H9 (cell line): ENCODE measurements at regions not wholly inside any gene's neighbourhood (a gene's known extent, or its start where the extent isn't known, plus 50 kb on each side); places are given as distances from the start of the nearest gene placed in this dataset.
A peak's percentile ranks its signal among the peaks of the same experiment; 100 is the strongest.

ENCODE experiments used
- DNase-seq: peaks from one replicate; pipeline ENCODE4 v3.0.0-alpha.2; 2017
- H2AFZ ChIP-seq: one replicate; pipeline ENCODE4 v1.6.1; 2013; ENCODE audit warnings: mild to moderate bottlenecking, low read length, control low read depth, moderate library complexity
- H2AK5ac ChIP-seq: 2 replicates; pipeline ENCODE4 v1.6.1; 2013; ENCODE audit warnings: low read length, control low read depth, mixed read lengths; ENCODE audit not compliant: insufficient read length
- H2BK120ac ChIP-seq: one replicate; pipeline ENCODE4 v1.6.1; 2013; ENCODE audit warnings: low read depth, mild to moderate bottlenecking, low read length, control low read depth, inconsistent platforms; ENCODE audit not compliant: poor library complexity, severe bottlenecking
- H2BK12ac ChIP-seq: 2 replicates; pipeline ENCODE4 v1.6.1; 2013; ENCODE audit warnings: low read length, control low read depth, mixed read lengths, low read depth; ENCODE audit not compliant: insufficient read length
- H2BK15ac ChIP-seq: 2 replicates; pipeline ENCODE4 v1.6.1; 2013; ENCODE audit warnings: low read depth, low read length, control low read depth
- H2BK20ac ChIP-seq: one replicate; pipeline ENCODE4 v1.6.1; 2013; ENCODE audit warnings: low read depth, mild to moderate bottlenecking, low read length, control low read depth, inconsistent platforms; ENCODE audit not compliant: poor library complexity, severe bottlenecking
- H2BK5ac ChIP-seq: 2 replicates; pipeline ENCODE4 v1.6.1; 2013; ENCODE audit warnings: low read length, control low read depth, mixed read lengths; ENCODE audit not compliant: insufficient read length
- H3K14ac ChIP-seq: 2 replicates; pipeline ENCODE4 v1.6.1; 2013; ENCODE audit warnings: low read length, control low read depth; ENCODE audit not compliant: insufficient read depth
- H3K18ac ChIP-seq: 2 replicates; pipeline ENCODE4 v1.6.1; 2013; ENCODE audit warnings: low read depth, mild to moderate bottlenecking, mixed read lengths, low read length, control low read depth; ENCODE audit not compliant: insufficient read length
- H3K23ac ChIP-seq: 2 replicates; pipeline ENCODE4 v1.6.1; 2013; ENCODE audit warnings: low read length, control low read depth, mixed read lengths, low read depth; ENCODE audit not compliant: insufficient read length
- H3K23me2 ChIP-seq: 2 replicates; pipeline ENCODE4 v1.6.1; 2013; ENCODE audit warnings: low read depth, mild to moderate bottlenecking, mixed read lengths, low read length, control low read depth; ENCODE audit not compliant: insufficient read length, poor library complexity, severe bottlenecking
- H3K27ac ChIP-seq: 2 replicates; pipeline ENCODE4 v1.5.1; 2013; ENCODE audit warnings: low read length, control low read depth, mixed read lengths, low read depth; ENCODE audit not compliant: insufficient read length
- H3K27me3 ChIP-seq: 2 replicates; pipeline ENCODE4 v1.6.1; 2013; ENCODE audit warnings: low read length, control low read depth, inconsistent platforms; ENCODE audit not compliant: insufficient read depth
- H3K4ac ChIP-seq: 2 replicates; pipeline ENCODE4 v1.6.1; 2013; ENCODE audit warnings: low read depth, mild to moderate bottlenecking, control low read depth, inconsistent platforms, low read length, moderate library complexity
- H3K4me1 ChIP-seq: 2 replicates; pipeline ENCODE4 v1.6.1; 2013; ENCODE audit warnings: low read length, control low read depth, inconsistent platforms; ENCODE audit not compliant: insufficient read depth
- H3K4me2 ChIP-seq: 2 replicates; pipeline ENCODE4 v1.6.1; 2013; ENCODE audit warnings: low read length, control low read depth, mixed read lengths; ENCODE audit not compliant: insufficient read length, insufficient read depth
- H3K56ac ChIP-seq: 2 replicates; pipeline ENCODE4 v1.6.1; 2013; ENCODE audit warnings: low read depth, mild to moderate bottlenecking, mixed read lengths, low read length, control low read depth; ENCODE audit not compliant: insufficient read length
- H3K79me1 ChIP-seq: 2 replicates; pipeline ENCODE4 v1.6.1; 2013; ENCODE audit warnings: low read depth, mild to moderate bottlenecking, moderate library complexity, low read length, control low read depth, inconsistent platforms; ENCODE audit not compliant: insufficient read depth, poor library complexity, severe bottlenecking
- H3K79me2 ChIP-seq: 2 replicates; pipeline ENCODE4 v1.6.1; 2013; ENCODE audit warnings: low read length, control low read depth, inconsistent platforms; ENCODE audit not compliant: insufficient read depth
- H3K9ac ChIP-seq: 2 replicates; pipeline ENCODE4 v1.6.1; 2013; ENCODE audit warnings: low read length, control low read depth, mixed read lengths; ENCODE audit not compliant: insufficient read length; ENCODE audit errors: extremely low read depth
- H3K9me3 ChIP-seq: one replicate; pipeline ENCODE4 v1.6.1; 2013; ENCODE audit warnings: low read depth, low read length, inconsistent platforms; ENCODE audit not compliant: control insufficient read depth
- H3T11ph ChIP-seq: one replicate; pipeline ENCODE4 v1.6.1; 2013; ENCODE audit warnings: mild to moderate bottlenecking, low read length, control low read depth, inconsistent platforms
- H4K20me1 ChIP-seq: one replicate; pipeline ENCODE4 v1.6.1; 2013; ENCODE audit not compliant: control insufficient read depth, insufficient read length, insufficient read depth
- H4K5ac ChIP-seq: 2 replicates; pipeline ENCODE4 v1.6.1; 2013; ENCODE audit warnings: low read depth, mild to moderate bottlenecking, mixed read lengths, low read length, control low read depth; ENCODE audit not compliant: insufficient read length
- H4K8ac ChIP-seq: replicated peaks from 2 replicates; pipeline ENCODE4 v1.6.1; 2013; ENCODE audit warnings: low read length, control low read depth, mixed read lengths, low read depth; ENCODE audit not compliant: insufficient read length
- H4K91ac ChIP-seq: 2 replicates; pipeline ENCODE4 v1.6.1; 2013; ENCODE audit warnings: low read depth, mild to moderate bottlenecking, moderate library complexity, mixed read lengths, low read length, control low read depth; ENCODE audit not compliant: insufficient read length
- H3K27ac Mint-ChIP-seq, 3 experiments: 2 replicates in 2 of 3; 3 replicates in 1 of 3; pipeline ENCODE4 v1.8.0; 2020 to 2021; ENCODE audit warnings: mixed read lengths in 3 of 3, mild to moderate bottlenecking in 1 of 3, moderate library complexity in 1 of 3
- H3K27me3 Mint-ChIP-seq: 2 replicates; pipeline ENCODE4 v1.8.0; 2021; ENCODE audit warnings: low read depth, mild to moderate bottlenecking, moderate library complexity, mixed read lengths
- H3K36me3 Mint-ChIP-seq, 3 experiments: 2 replicates in 2 of 3; 3 replicates in 1 of 3; pipeline ENCODE4 v1.8.0; 2020 to 2021; ENCODE audit warnings: low read depth in 3 of 3, mixed read lengths in 3 of 3; ENCODE audit not compliant: insufficient read depth in 1 of 3
- H3K4me1 Mint-ChIP-seq, 2 experiments: 2 replicates each; pipeline ENCODE4 v1.8.0; 2020; ENCODE audit warnings: mixed read lengths in 2 of 2
- H3K4me3 Mint-ChIP-seq, 2 experiments: 2 replicates in 1 of 2; 3 replicates in 1 of 2; pipeline ENCODE4 v1.8.0; 2020 to 2021; ENCODE audit warnings: mild to moderate bottlenecking in 2 of 2, mixed read lengths in 2 of 2, moderate library complexity in 1 of 2
- H3K9me3 Mint-ChIP-seq, 2 experiments: 2 replicates in 1 of 2; 3 replicates in 1 of 2; pipeline ENCODE4 v1.8.0; 2020; ENCODE audit warnings: mild to moderate bottlenecking in 2 of 2, mixed read lengths in 2 of 2, moderate library complexity in 1 of 2
- CTCF ChIP-seq: fragments of 200-600 bp; sonication (generic); conservative IDR thresholded peaks from 3 replicates; pipeline ENCODE4 v1.8.0; 2021; ENCODE audit warnings: antibody characterized with exemption, mild to moderate bottlenecking
- WGBS: extraction: QIAGEN DNeasy Blood & Tissue Kit; methylation state at CpG from one replicate; pipeline ENCODE4 v1.1.7; 2013; ENCODE audit warnings: missing lambda C conversion rate, low lambda C conversion rate, mixed read lengths; ENCODE audit not compliant: insufficient read length; ENCODE audit errors: extremely low coverage; 5-methylcytosine and 5-hydroxymethylcytosine counted together

GRCh38 chr18:34358923-34359322 lies 134.2 kb upstream of the NOL4 start:
- no peak overlapping the region for H4K8ac ChIP-seq
- no peaks in the 10 kb centered on the region for H3K23me2 ChIP-seq
- Mint-ChIP-seq H3K27me3 (no peaks in the 10 kb centered on the region), H3K36me3 (no peaks in the 10 kb centered on the region; a peak in 1 of 7 replicates), H3K9me3 (no peaks in the 10 kb centered on the region), H3K4me1 (no peaks in the 10 kb centered on the region), H3K27ac (peak overlapping the region in 1 of 3 experiments; percentile 77; a peak in 3 of 7 replicates), H3K4me3 (no peak overlapping the region)
- H3K79me1 ChIP-seq, result no peaks in the 10 kb centered on the region
- no peak overlapping the region for H2BK20ac ChIP-seq
- no peak overlapping the region for H2BK12ac ChIP-seq
- no peak overlapping the region for H3K14ac ChIP-seq
- no peaks in the 10 kb centered on the region for H3K9me3 ChIP-seq
- H3K56ac ChIP-seq, result no peak overlapping the region
- no peak overlapping the region for H2BK5ac ChIP-seq
- DNase-seq, result no peak
- no peak overlapping the region for H3K18ac ChIP-seq
- H2BK15ac ChIP-seq, result no peak overlapping the region
- H2AFZ ChIP-seq, result no peak overlapping the region
- H4K20me1 ChIP-seq, result no peaks in the 10 kb centered on the region
- no peak overlapping the region for H2AK5ac ChIP-seq
- H3K23ac ChIP-seq, result no peak overlapping the region
- H3K4ac ChIP-seq, result no peak overlapping the region
- WGBS, result no CpG with 5 or more reads among the region's 2 CpGs
- TF ChIP-seq CTCF, result no peak
- no peak overlapping the region for H3K9ac ChIP-seq
- H3K4me2 ChIP-seq, result no peak overlapping the region
- no peak overlapping the region for H4K5ac ChIP-seq
- H3T11ph ChIP-seq, result no peak overlapping the region
- no peak overlapping the region for H2BK120ac ChIP-seq
- no peak overlapping the region for H3K27ac ChIP-seq
- H3K4me1 ChIP-seq, result no peaks in the 10 kb centered on the region
- no peaks in the 10 kb centered on the region for H3K79me2 ChIP-seq
- H4K91ac ChIP-seq, result no peak overlapping the region
- H3K27me3 ChIP-seq, result no peaks in the 10 kb centered on the region
